GM12878 (cell line): ENCODE measurements at regions not wholly inside any gene's neighbourhood (a gene's known extent, or its start where the extent isn't known, plus 50 kb on each side); places are given as distances from the start of the nearest gene placed in this dataset.

Experiments used
- ATAC-seq: fragments of 200-7000 bp; cut with Tn5 transposase; 3 replicates; pipeline ENCODE4 v1.9.1; 2020; ENCODE audit warnings: mild to moderate bottlenecking, moderate library complexity
- BruUV-seq: library from RNA; stranded (reverse); fragments of 400-500 nt; replicated peaks from 2 replicates; lab custom pipeline; 2021; lab: Mats Ljungman, UMichigan
- CTCF ChIA-PET: fragments of 300-600 bp; sonication (Branson Sonifier 250); formaldehyde crosslinking; extraction: SDS; loops from one replicate; lab custom pipeline; 2021; ENCODE audit warnings: inconsistent platforms; lab: Yijun Ruan, JAX
- POLR2A ChIA-PET: fragments of 350-600 bp; formaldehyde crosslinking; extraction: SDS; loops from one replicate; lab custom pipeline; 2021; ENCODE audit warnings: inconsistent platforms; lab: Charles Lee
- RAD21 ChIA-PET: fragments of 300-600 bp; sonication (Branson Sonifier 250); formaldehyde crosslinking; loops from one replicate; lab custom pipeline; 2023; ENCODE audit warnings: antibody characterized with exemption; ENCODE audit not compliant: unreplicated experiment; lab: Charles Lee
- SMC1A ChIA-PET: fragments of 300-600 bp; sonication (Branson Sonifier 250); formaldehyde crosslinking; loops from one replicate; lab custom pipeline; 2023; ENCODE audit not compliant: unreplicated experiment, uncharacterized antibody; lab: Charles Lee
- DNase-seq: peaks from one replicate; pipeline ENCODE4 v3.0.0-alpha.2; 2011; ENCODE audit warnings: low read depth, low spot score
- FAIRE-seq: peaks from 3 replicates; lab custom pipeline; 2011; peaks lifted over from hg19 to GRCh38; lab: Jason Lieb, UNC
- H2AFZ ChIP-seq: 2 replicates; pipeline ENCODE4 v1.6.0; 2011; ENCODE audit warnings: low read depth, low read length, control low read depth; ENCODE audit not compliant: control insufficient read depth
- H3K27ac ChIP-seq: 2 replicates; pipeline ENCODE4 v1.5.1; 2011; ENCODE audit warnings: control low read depth; ENCODE audit not compliant: control insufficient read depth, insufficient read depth
- H3K27me3 ChIP-seq, 2 experiments: replicated peaks in 1 of 2; 2 replicates each; pipeline versions ENCODE4 v1.6.0 to v1.6.1; 2011; ENCODE audit warnings: low read length in 1 of 2; ENCODE audit not compliant: control insufficient read depth in 2 of 2, insufficient read depth in 2 of 2
- H3K36me3 ChIP-seq, 2 experiments: 2 replicates each; pipeline ENCODE4 v1.5.1; 2011; ENCODE audit warnings: low read length in 1 of 2; ENCODE audit not compliant: control insufficient read depth in 2 of 2, insufficient read depth in 2 of 2
- H3K4me1 ChIP-seq: 2 replicates; pipeline ENCODE4 v1.6.1; 2011; ENCODE audit warnings: mild to moderate bottlenecking, low read length, moderate library complexity, mixed read lengths; ENCODE audit not compliant: control insufficient read depth, insufficient read depth
- H3K4me2 ChIP-seq: 2 replicates; pipeline ENCODE4 v1.6.0; 2011; ENCODE audit warnings: control low read depth; ENCODE audit not compliant: control insufficient read depth, insufficient read depth
- H3K4me3 ChIP-seq: fragments of 200-600 bp; sonication (generic); 2 replicates; pipeline ENCODE4 v1.5.1; 2016
- H3K79me2 ChIP-seq: 2 replicates; pipeline ENCODE4 v1.6.0; 2011; ENCODE audit warnings: low read length; ENCODE audit not compliant: control insufficient read depth, insufficient read depth
- H3K9ac ChIP-seq: 2 replicates; pipeline ENCODE4 v1.8.0; 2011; ENCODE audit warnings: low read length, control low read depth, mixed read lengths; ENCODE audit not compliant: control insufficient read depth, insufficient read depth
- H3K9me3 ChIP-seq: replicated peaks from 3 replicates; pipeline ENCODE4 v1.5.1; 2011; ENCODE audit warnings: mild to moderate bottlenecking, low read length; ENCODE audit not compliant: control insufficient read depth, insufficient read depth
- H4K20me1 ChIP-seq: 2 replicates; pipeline ENCODE4 v1.6.0; 2011; ENCODE audit not compliant: control insufficient read depth, insufficient read depth
- DPF2 ChIP-seq: fragments of 450-650 bp; IDR thresholded peaks from 2 replicates; pipeline ENCODE4 v1.6.1; 2017; ENCODE audit warnings: mild to moderate bottlenecking
- E4F1 ChIP-seq: fragments of 450-650 bp; IDR thresholded peaks from 2 replicates; pipeline ENCODE4 v1.6.1; 2018; ENCODE audit warnings: borderline replicate concordance, mild to moderate bottlenecking; ENCODE audit not compliant: partially characterized antibody
- JUNB ChIP-seq: IDR thresholded peaks from 2 replicates; pipeline ENCODE4 v1.6.1; 2016; ENCODE audit warnings: antibody characterized with exemption, mild to moderate bottlenecking
- KDM1A ChIP-seq: fragments of 200-600 bp; sonication (generic); IDR thresholded peaks from 2 replicates; pipeline ENCODE4 v1.6.1; 2016; ENCODE audit warnings: borderline replicate concordance
- NKRF ChIP-seq: fragments of 450-650 bp; conservative IDR thresholded peaks from 2 replicates; pipeline ENCODE4 v1.6.1; 2017; ENCODE audit warnings: mild to moderate bottlenecking, moderate library complexity
- NR2C2 ChIP-seq: IDR thresholded peaks from 2 replicates; pipeline ENCODE4 v1.6.1; 2011; ENCODE audit warnings: borderline replicate concordance, low read depth; ENCODE audit not compliant: control insufficient read depth, insufficient read length
- PKNOX1 ChIP-seq: fragments of 450-650 bp; IDR thresholded peaks from 2 replicates; pipeline ENCODE4 v1.6.1; 2016; ENCODE audit warnings: mild to moderate bottlenecking
- PRDM15 ChIP-seq: fragments of 450-650 bp; formaldehyde crosslinking; IDR thresholded peaks from 2 replicates; pipeline ENCODE4 v1.4.0; 2020; ENCODE audit warnings: mild to moderate bottlenecking, moderate library complexity
- SIX5 ChIP-seq: IDR thresholded peaks from 2 replicates; pipeline ENCODE4 v1.6.1; 2011; ENCODE audit warnings: mild to moderate bottlenecking, low read depth, low read length, moderate library complexity; ENCODE audit not compliant: severe bottlenecking
- SPI1 ChIP-seq: IDR thresholded peaks from 2 replicates; pipeline ENCODE4 v1.6.1; 2011; ENCODE audit warnings: low read depth, mild to moderate bottlenecking, low read length, moderate library complexity, borderline replicate concordance; ENCODE audit not compliant: insufficient read depth
- ZNF592 ChIP-seq: fragments of 450-650 bp; IDR thresholded peaks from 2 replicates; pipeline ENCODE4 v1.6.1; 2017; ENCODE audit warnings: mild to moderate bottlenecking, moderate library complexity
- WGBS: methylation state at CpG from one replicate; pipeline ENCODE4 v1.1.6; 2016; ENCODE audit warnings: low lambda C conversion rate; ENCODE audit not compliant: insufficient replicate concordance, insufficient coverage; ENCODE audit errors: missing lambda C conversion rate; 5-methylcytosine and 5-hydroxymethylcytosine counted together
- in situ Hi-C: fragments of 300-500 bp; cut with MboI; formaldehyde crosslinking; loops from 9 replicates; pipeline ENCODE4 v1.14.3; 2018; ENCODE audit warnings: mixed read lengths
- intact Hi-C: fragments of 100-400 bp; cut with micrococcal nuclease; formaldehyde crosslinking; loops from one replicate; pipeline ENCODE4 v1.14.2; 2022; ENCODE audit not compliant: unreplicated experiment

GRCh38 chr13:88285329-88285728 lies 614.2 kb downstream of the SLITRK5 start:
- Histone ChIP-seq H3K27ac (no peak overlapping the region), H3K79me2 (no peaks in the 10 kb centered on the region), H3K27me3 (no peaks in the 10 kb centered on the region), H2AFZ (no peak overlapping the region), H3K4me1 (no peaks in the 10 kb centered on the region), H4K20me1 (no peaks in the 10 kb centered on the region), H3K36me3 (no peaks in the 10 kb centered on the region), H3K9ac (no peak overlapping the region), H3K9me3 (no peaks in the 10 kb centered on the region), H3K4me2 (no peak overlapping the region), H3K4me3 (no peak overlapping the region)
- intact Hi-C loops: no loop called here
- no TSS peak for BruUV-seq
- CTCF ChIA-PET: no interaction called here
- DNase-seq (no peak), FAIRE-seq (no peak), ATAC-seq (no peak)
- RAD21 ChIA-PET: no interaction called here
- SMC1A ChIA-PET: no interaction called here
- in situ Hi-C loops: no loop called here
- POLR2A ChIA-PET: no interaction called here
- WGBS: 28% methylated on average over 4 of the region's 4 CpGs
- TF ChIP-seq NR2C2 (no peak), SIX5 (no peak), PKNOX1 (no peak), E4F1 (no peak), PRDM15 (CRISPR knock-in tag) (no peak), DPF2 (no peak), NKRF (no peak), JUNB (no peak), KDM1A (no peak), SPI1 (no peak), ZNF592 (no peak)
